ENCODE measurements at regions not wholly inside any gene's neighbourhood (a gene's known extent, or its start where the extent isn't known, plus 50 kb on each side); places are given as distances from the start of the nearest gene placed in this dataset.

DNA sequence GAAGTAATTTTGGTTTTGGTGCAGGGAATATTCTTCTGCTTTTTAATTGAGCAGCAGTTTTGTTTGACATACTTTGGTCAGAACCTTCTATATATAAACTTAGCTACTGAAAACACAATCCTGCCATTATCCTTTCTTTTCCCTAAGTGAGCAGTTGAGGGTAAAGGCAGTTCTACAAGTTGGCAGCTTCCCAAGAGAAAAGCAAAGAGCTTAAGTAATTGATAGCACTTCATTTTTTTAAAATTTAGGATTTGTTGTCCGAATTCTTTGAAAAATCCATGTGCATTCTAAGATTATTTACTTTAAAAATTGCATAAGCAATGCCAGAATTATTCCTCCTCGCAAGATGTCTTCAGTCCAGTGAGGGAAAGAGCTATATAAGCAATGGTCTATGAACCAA, 1394.1 kb downstream of the FAM181B start:
- TF ChIP-seq, protein P1, sequence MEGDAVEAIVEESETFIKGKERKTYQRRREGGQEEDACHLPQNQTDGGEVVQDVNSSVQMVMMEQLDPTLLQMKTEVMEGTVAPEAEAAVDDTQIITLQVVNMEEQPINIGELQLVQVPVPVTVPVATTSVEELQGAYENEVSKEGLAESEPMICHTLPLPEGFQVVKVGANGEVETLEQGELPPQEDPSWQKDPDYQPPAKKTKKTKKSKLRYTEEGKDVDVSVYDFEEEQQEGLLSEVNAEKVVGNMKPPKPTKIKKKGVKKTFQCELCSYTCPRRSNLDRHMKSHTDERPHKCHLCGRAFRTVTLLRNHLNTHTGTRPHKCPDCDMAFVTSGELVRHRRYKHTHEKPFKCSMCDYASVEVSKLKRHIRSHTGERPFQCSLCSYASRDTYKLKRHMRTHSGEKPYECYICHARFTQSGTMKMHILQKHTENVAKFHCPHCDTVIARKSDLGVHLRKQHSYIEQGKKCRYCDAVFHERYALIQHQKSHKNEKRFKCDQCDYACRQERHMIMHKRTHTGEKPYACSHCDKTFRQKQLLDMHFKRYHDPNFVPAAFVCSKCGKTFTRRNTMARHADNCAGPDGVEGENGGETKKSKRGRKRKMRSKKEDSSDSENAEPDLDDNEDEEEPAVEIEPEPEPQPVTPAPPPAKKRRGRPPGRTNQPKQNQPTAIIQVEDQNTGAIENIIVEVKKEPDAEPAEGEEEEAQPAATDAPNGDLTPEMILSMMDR (conservative IDR thresholded peaks at IDR 0.05): no peak
- Mint-ChIP-seq H3K4me1 (peaks cover 11% of the 10 kb centered on the region), H3K4me3 (no peak overlapping the region), H3K27me3 (ENCODE audit: low read depth) (no peaks in the 10 kb centered on the region), H3K27ac (ENCODE audit: unreplicated experiment) (no peak overlapping the region), H3K9me3 (no peaks in the 10 kb centered on the region), H3K36me3 (ENCODE audit: low read depth) (no peaks in the 10 kb centered on the region)
- no peak for DNase-seq (ENCODE audit: low read depth, low spot score)

DNA sequence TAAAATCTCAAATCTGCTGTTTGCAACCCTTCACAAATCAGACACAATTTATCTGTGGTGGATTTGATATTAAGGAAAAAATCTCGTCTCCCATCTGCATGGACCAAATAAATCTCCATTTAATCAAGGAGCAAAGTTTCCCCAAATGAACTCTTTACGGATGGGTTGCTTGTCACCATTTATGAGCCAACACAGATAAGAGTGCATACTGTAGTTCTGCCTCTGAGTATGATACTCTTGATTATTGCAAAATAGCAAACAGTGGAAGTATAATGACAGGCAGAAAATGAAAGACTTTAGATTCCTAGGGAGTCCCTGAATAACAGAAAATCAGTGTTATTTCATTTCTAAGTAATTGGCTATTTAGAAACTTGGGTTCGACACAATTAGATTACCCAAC, 1395.9 kb downstream of the FAM181B start:
- H3K27me3 Mint-ChIP-seq (ENCODE audit: low read depth): no peaks in the 10 kb centered on the region
- H3K36me3 Mint-ChIP-seq (ENCODE audit: low read depth): no peaks in the 10 kb centered on the region
- TF ChIP-seq, protein P1 (conservative IDR thresholded peaks at IDR 0.05): no peak
- peaks cover 3% of the 10 kb centered on the region for H3K4me1 Mint-ChIP-seq
- H3K4me3 Mint-ChIP-seq: no peak overlapping the region
- H3K27ac Mint-ChIP-seq (ENCODE audit: unreplicated experiment): no peak overlapping the region
- no peak for DNase-seq (ENCODE audit: low read depth, low spot score)
- no peaks in the 10 kb centered on the region for H3K9me3 Mint-ChIP-seq

DNA sequence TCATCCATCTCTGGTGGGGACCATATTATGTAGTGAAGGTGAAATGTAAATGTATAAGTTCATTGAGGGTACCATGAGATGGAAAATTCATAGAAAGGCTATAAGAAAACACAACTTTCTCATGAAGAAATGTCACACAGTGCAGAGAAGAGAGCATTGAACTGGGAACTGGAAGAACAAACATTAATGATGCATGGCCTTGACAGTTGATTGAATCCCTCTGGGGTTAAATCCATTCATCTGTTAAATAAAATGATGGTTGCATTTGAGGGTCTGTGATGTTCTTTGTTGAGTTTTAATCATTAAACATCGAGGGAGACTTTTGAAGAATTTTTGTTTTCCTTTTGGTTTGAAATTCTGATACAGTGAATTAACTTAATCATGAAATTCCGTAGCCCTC, 1401.4 kb downstream of the FAM181B start:
- Mint-ChIP-seq H3K36me3 (ENCODE audit: low read depth) (no peaks in the 10 kb centered on the region), H3K27me3 (ENCODE audit: low read depth) (no peaks in the 10 kb centered on the region)
- TF ChIP-seq, protein P1 (conservative IDR thresholded peaks at IDR 0.05): no peak

DNA sequence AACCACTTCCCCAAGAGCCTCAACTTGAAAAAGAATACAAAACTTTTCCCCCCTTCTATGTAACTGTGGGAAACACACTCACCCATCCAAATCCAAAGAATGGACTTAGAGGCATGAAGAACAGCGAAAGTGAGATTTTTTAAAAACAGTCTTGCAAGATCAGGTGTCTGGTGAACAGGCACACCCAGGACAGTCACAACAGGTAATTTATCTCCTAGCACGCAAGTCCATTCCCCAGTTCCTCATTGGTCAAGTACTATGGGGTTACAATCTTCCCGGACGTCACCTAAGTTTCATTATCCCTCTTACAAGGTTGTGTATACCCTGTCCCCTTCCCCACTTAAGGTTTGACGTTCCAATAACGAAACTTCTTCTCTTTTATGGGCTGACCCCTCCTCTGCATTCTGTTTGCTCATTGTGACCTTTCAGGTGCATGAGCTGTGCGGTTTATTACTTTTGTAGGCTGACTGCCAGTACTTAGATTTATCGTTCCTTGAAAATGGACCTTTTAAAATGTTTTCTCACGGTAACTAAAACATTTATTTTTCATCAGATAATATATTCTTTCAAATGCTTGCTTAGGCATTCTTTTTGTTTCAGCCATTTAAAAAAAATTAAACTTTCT, 1401.9 kb downstream of the FAM181B start:
- Mint-ChIP-seq H3K9me3 (no peaks in the 10 kb centered on the region), H3K4me1 (no peaks in the 10 kb centered on the region), H3K27ac (ENCODE audit: unreplicated experiment) (no peak overlapping the region), H3K27me3 (ENCODE audit: low read depth) (no peaks in the 10 kb centered on the region), H3K4me3 (no peak overlapping the region), H3K36me3 (ENCODE audit: low read depth) (no peaks in the 10 kb centered on the region)
- no peak for DNase-seq (ENCODE audit: low read depth, low spot score)
- TF ChIP-seq, protein P1 (conservative IDR thresholded peaks at IDR 0.05): no peak

More for the DNA sequence above, 1401.4 kb downstream of the FAM181B start:
- no peak overlapping the region for H3K4me3 Mint-ChIP-seq
- H3K9me3 Mint-ChIP-seq: no peaks in the 10 kb centered on the region
- H3K4me1 Mint-ChIP-seq: no peaks in the 10 kb centered on the region
- no peak for DNase-seq (ENCODE audit: low read depth, low spot score)
- H3K27ac Mint-ChIP-seq (ENCODE audit: unreplicated experiment): no peak overlapping the region

DNA sequence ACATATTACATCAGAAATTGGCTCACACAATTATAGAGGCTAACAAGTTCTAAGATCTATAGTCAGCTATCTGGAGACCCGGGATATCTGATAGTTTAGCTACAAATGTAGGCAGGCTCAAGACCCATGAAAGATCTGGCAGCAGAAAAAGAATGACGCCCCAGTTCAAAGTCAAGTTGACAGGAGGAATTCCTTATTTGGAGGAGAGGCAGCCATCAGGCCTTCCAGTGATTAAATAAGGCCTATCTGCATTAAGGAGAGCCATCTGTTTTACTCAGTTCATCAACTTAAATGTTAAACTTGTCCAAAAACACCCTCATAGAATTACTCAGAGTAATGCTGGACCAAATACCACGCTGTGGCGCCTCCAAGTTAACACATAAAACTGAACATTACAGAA, 1402.6 kb downstream of the FAM181B start:
- TF ChIP-seq, protein P1 (conservative IDR thresholded peaks at IDR 0.05): no peak
- no peaks in the 10 kb centered on the region for H3K27me3 Mint-ChIP-seq (ENCODE audit: low read depth)
- no peaks in the 10 kb centered on the region for H3K36me3 Mint-ChIP-seq (ENCODE audit: low read depth)
- no peak overlapping the region for H3K4me3 Mint-ChIP-seq
- H3K4me1 Mint-ChIP-seq: no peaks in the 10 kb centered on the region
- H3K27ac Mint-ChIP-seq (ENCODE audit: unreplicated experiment): no peak overlapping the region
- DNase-seq (ENCODE audit: low read depth, low spot score): no peak
- no peaks in the 10 kb centered on the region for H3K9me3 Mint-ChIP-seq

All from neural crest cell (in vitro differentiated cells).